ENCODE measurements at regions not wholly inside any gene's neighbourhood (a gene's known extent, or its start where the extent isn't known, plus 50 kb on each side); places are given as distances from the start of the nearest gene placed in this dataset.
"Not testable (repeated sequence)": the region's sequence is repeated elsewhere in the genome, so short reads cannot be mapped to it uniquely, and the experiment has no call there.

GRCh38 chr20:17866234-17867001, 102.2 kb downstream of the SNX5 start:
- POLR2A ChIA-PET = no interaction called here
- CTCF ChIA-PET = interaction anchor here (0.8 to 2.4 kb wide), 4 partner anchors 8 to 73 kb away, joined by 3 to 5 read pairs (median 4); no protein-coding TSS in a partner anchor
- no peak for DNase-seq (ENCODE audit: extremely low spot score)
- no peak for TF ChIP-seq CTCF (IDR thresholded peaks at IDR 0.05; ENCODE audit: control extremely low read depth, extremely low read depth, low read depth, missing control alignments)

- ChIA-PET POLR2A (no interaction called here), CTCF (interaction anchor here (0.9 kb wide), 1 partner anchor 12 kb away, joined by 3 read pairs; no protein-coding TSS in a partner anchor)
- no peak for TF ChIP-seq CTCF (IDR thresholded peaks at IDR 0.05; ENCODE audit: control extremely low read depth, extremely low read depth, low read depth, missing control alignments)
- no peak for DNase-seq (ENCODE audit: extremely low spot score)
Observed at GRCh38 chr20:17863577-17864292, 104.9 kb downstream of the SNX5 start.

- ChIA-PET POLR2A (no interaction called here), CTCF (no interaction called here)
- TF ChIP-seq CTCF (IDR thresholded peaks at IDR 0.05; ENCODE audit: control extremely low read depth, extremely low read depth, low read depth, missing control alignments) = no peak
- no peak for DNase-seq (ENCODE audit: extremely low spot score)
Observed at GRCh38 chr20:17863209-17863576, 105.4 kb downstream of the SNX5 start.

GRCh38 chr20:17862171-17862570, 106.4 kb downstream of the SNX5 start:
- DNase-seq (ENCODE audit: extremely low spot score) = no peak
- POLR2A ChIA-PET = no interaction called here
- CTCF ChIA-PET = interaction anchor here (0.6 to 0.7 kb wide), 2 partner anchors 73 to 180 kb away, joined by 3 to 5 read pairs; partner anchors contain the start of gene RRBP1
- TF ChIP-seq CTCF (IDR thresholded peaks at IDR 0.05; ENCODE audit: control extremely low read depth, extremely low read depth, low read depth, missing control alignments) = no peak

GRCh38 chr20:17861620-17862019, 107.0 kb downstream of the SNX5 start:
- POLR2A ChIA-PET; DNase-seq (ENCODE audit: extremely low spot score): not testable (repeated sequence)
- CTCF ChIA-PET = interaction anchor here (0.7 to 1.2 kb wide), 2 partner anchors 179 to 213 kb away, joined by 4 to 5 read pairs; partner anchors contain the start of gene RRBP1

GRCh38 chr20:17860301-17861197, 108.0 kb downstream of the SNX5 start:
- TF ChIP-seq CTCF (IDR thresholded peaks at IDR 0.05; ENCODE audit: control extremely low read depth, extremely low read depth, low read depth, missing control alignments) = no peak
- ChIA-PET POLR2A (no interaction called here), CTCF (interaction anchor here (0.6 to 1.8 kb wide), 3 partner anchors 37 to 212 kb away, joined by 3 to 5 read pairs (median 4); no protein-coding TSS in a partner anchor)
- DNase-seq (ENCODE audit: extremely low spot score) = no peak

Data from GM10248 (cell line).